AG04449 (cell line): ENCODE measurements at regions not wholly inside any gene's neighbourhood (a gene's known extent, or its start where the extent isn't known, plus 50 kb on each side); places are given as distances from the start of the nearest gene placed in this dataset.
"Not testable (repeated sequence)": the region's sequence is repeated elsewhere in the genome, so short reads cannot be mapped to it uniquely, and the experiment has no call there.

Source experiments
- CTCF ChIA-PET: fragments of 350-600 bp; formaldehyde crosslinking; extraction: SDS; loops from one replicate; lab custom pipeline; 2021; ENCODE audit warnings: antibody characterized with exemption; lab: Yijun Ruan, JAX
- POLR2A ChIA-PET: fragments of 400-600, 350-600 bp; formaldehyde crosslinking; extraction: SDS; loops from one replicate; lab custom pipeline; 2020; ENCODE audit warnings: antibody characterized with exemption, inconsistent platforms; lab: Yijun Ruan, JAX
- DNase-seq: peaks from one replicate; pipeline ENCODE4 v3.0.0-alpha.2; 2010; ENCODE audit warnings: low read depth, low spot score
- H3K4me3 ChIP-seq: 2 replicates; pipeline ENCODE4 v1.5.1; 2011; ENCODE audit warnings: low read depth, mild to moderate bottlenecking, control low read depth, low read length
- CTCF ChIP-seq: IDR thresholded peaks from one replicate; pipeline ENCODE4 v1.5.1; 2011; ENCODE audit warnings: mild to moderate bottlenecking, moderate library complexity, low read length, control low read depth, inconsistent platforms; ENCODE audit not compliant: insufficient read depth; ENCODE audit errors: missing control alignments

- no peak overlapping the region for H3K4me3 ChIP-seq
- DNase-seq: no peak
- TF ChIP-seq CTCF: no peak
- ChIA-PET CTCF (no interaction called here), POLR2A (no interaction called here)
Measured at GRCh38 chr11:106161775-106162634, 84.5 kb downstream of the AASDHPPT start.

GRCh38 chr11:106167085-106167484 lies 89.6 kb downstream of the AASDHPPT start:
- ChIA-PET POLR2A (no interaction called here), CTCF (no interaction called here)
- TF ChIP-seq CTCF: no peak

GRCh38 chr11:106172386-106172991 lies 95.0 kb downstream of the AASDHPPT start:
- CTCF ChIA-PET: interaction anchor here (1.5 kb wide), 1 partner anchor 21 kb away, joined by 4 read pairs; no protein-coding TSS in a partner anchor
- POLR2A ChIA-PET: no interaction called here
- H3K4me3 ChIP-seq: no peak overlapping the region
- no peak for DNase-seq
- TF ChIP-seq CTCF: no peak

More at GRCh38 chr11:106167085-106167484, 89.6 kb downstream of the AASDHPPT start:
- DNase-seq: no peak
- H3K4me3 ChIP-seq: no peak overlapping the region

GRCh38 chr11:106173291-106173690 lies 95.8 kb downstream of the AASDHPPT start:
- CTCF ChIA-PET: no interaction called here
- POLR2A ChIA-PET: no interaction called here
- DNase-seq: no peak
- H3K4me3 ChIP-seq: no peak overlapping the region
- TF ChIP-seq CTCF: no peak

GRCh38 chr11:106174003-106174402 lies 96.5 kb downstream of the AASDHPPT start:
- CTCF ChIA-PET, DNase-seq, POLR2A ChIA-PET, H3K4me3 ChIP-seq: not testable (repeated sequence)

- TF ChIP-seq CTCF: no peak
- POLR2A ChIA-PET: no interaction called here
- no peak for DNase-seq
- H3K4me3 ChIP-seq: no peak overlapping the region
- CTCF ChIA-PET: interaction anchor here (0.8 kb wide), 1 partner anchor 21 kb away, joined by 3 read pairs; no protein-coding TSS in a partner anchor
Measured at GRCh38 chr11:106176817-106177216, 99.4 kb downstream of the AASDHPPT start.
